Erythroblast (primary cell): ENCODE measurements at regions not wholly inside any gene's neighbourhood (a gene's known extent, or its start where the extent isn't known, plus 50 kb on each side); places are given as distances from the start of the nearest gene placed in this dataset.
"Not testable (repeated sequence)": the region's sequence is repeated elsewhere in the genome, so short reads cannot be mapped to it uniquely, and the experiment has no call there.

ENCODE experiments used
- DNase-seq, 2 experiments: peaks; one replicate each; lab custom pipeline; 2025; lab: John Stamatoyannopoulos, UW
- GATA1 ChIP-seq: IDR thresholded peaks from 2 replicates; pipeline ENCODE4 v1.6.1; 2011; ENCODE audit warnings: low read depth, mild to moderate bottlenecking, control low read depth, low read length, moderate library complexity
- POLR2A ChIP-seq: IDR thresholded peaks from 2 replicates; pipeline ENCODE4 v1.6.1; 2011; ENCODE audit warnings: mild to moderate bottlenecking, low read length

- TF ChIP-seq GATA1 (no peak), POLR2A (no peak)
- no peak for DNase-seq
Measured at GRCh38 chr13:104616990-104617389, 1550.8 kb upstream of the SLC10A2 start.

- TF ChIP-seq GATA1 (no peak), POLR2A (no peak)
- no peak for DNase-seq
Measured at GRCh38 chr13:104614361-104615145, 1548.3 kb upstream of the SLC10A2 start.

GRCh38 chr13:104608331-104608730 lies 1542.1 kb upstream of the SLC10A2 start:
- TF ChIP-seq POLR2A (no peak), GATA1 (no peak)
- DNase-seq, result no peak

- not testable (repeated sequence) for DNase-seq
Measured at GRCh38 chr13:104605435-104605834, 1539.2 kb upstream of the SLC10A2 start.

- TF ChIP-seq POLR2A, result no peak
- TF ChIP-seq GATA1, result no peak
- no peak for DNase-seq
Measured at GRCh38 chr13:104597546-104598180, 1531.4 kb upstream of the SLC10A2 start.

- no peak for DNase-seq
- no peak for TF ChIP-seq POLR2A
- no peak for TF ChIP-seq GATA1
Measured at GRCh38 chr13:104595511-104595910, 1529.3 kb upstream of the SLC10A2 start.

- TF ChIP-seq POLR2A (no peak), GATA1 (no peak)
- DNase-seq, result no peak
Measured at GRCh38 chr13:104594806-104595205, 1528.6 kb upstream of the SLC10A2 start.

- no peak for DNase-seq
- TF ChIP-seq GATA1 (no peak), POLR2A (no peak)
Measured at GRCh38 chr13:104593693-104594092, 1527.5 kb upstream of the SLC10A2 start.

- TF ChIP-seq GATA1 (no peak), POLR2A (no peak)
- no peak for DNase-seq
Measured at GRCh38 chr13:104593251-104593576, 1527.0 kb upstream of the SLC10A2 start.

GRCh38 chr13:104592545-104593250 lies 1526.5 kb upstream of the SLC10A2 start:
- no peak for DNase-seq
- TF ChIP-seq GATA1 (no peak), POLR2A (no peak)

- no peak for TF ChIP-seq POLR2A
- no peak for TF ChIP-seq GATA1
- DNase-seq, result no peak
Measured at GRCh38 chr13:104592127-104592526, 1525.9 kb upstream of the SLC10A2 start.

- no peak for DNase-seq
Measured at GRCh38 chr13:104586051-104586746, 1520.0 kb upstream of the SLC10A2 start.

GRCh38 chr13:104584481-104584880 lies 1518.3 kb upstream of the SLC10A2 start:
- TF ChIP-seq POLR2A (no peak), GATA1 (no peak)
- no peak for DNase-seq

More at GRCh38 chr13:104586051-104586746, 1520.0 kb upstream of the SLC10A2 start:
- no peak for TF ChIP-seq GATA1

GRCh38 chr13:104580931-104581330 lies 1514.7 kb upstream of the SLC10A2 start:
- TF ChIP-seq GATA1, result no peak
- no peak for TF ChIP-seq POLR2A
- DNase-seq, result no peak
